ENCODE measurements at regions not wholly inside any gene's neighbourhood (a gene's known extent, or its start where the extent isn't known, plus 50 kb on each side); places are given as distances from the start of the nearest gene placed in this dataset.
"Not testable (repeated sequence)": the region's sequence is repeated elsewhere in the genome, so short reads cannot be mapped to it uniquely, and the experiment has no call there.

GRCh38 chr19:30804333-30804732 is 432.1 kb downstream of the ZNF536 start:
- not testable (repeated sequence) for DNase-seq

GRCh38 chr19:30802424-30803013 is 430.3 kb downstream of the ZNF536 start:
- no peak for DNase-seq

- no peak for DNase-seq
These were observed 427.9 kb downstream of the ZNF536 start for GRCh38 chr19:30799865-30800755.

- no peak for DNase-seq
These were observed 423.5 kb downstream of the ZNF536 start for GRCh38 chr19:30795727-30796126.

GRCh38 chr19:30792561-30793505 is 420.6 kb downstream of the ZNF536 start:
- no peak for DNase-seq

- DNase-seq: no peak
These were observed 418.9 kb downstream of the ZNF536 start for GRCh38 chr19:30791088-30791487.

- DNase-seq: no peak
These were observed 418.0 kb downstream of the ZNF536 start for GRCh38 chr19:30790056-30790680.

GRCh38 chr19:30788105-30788765 is 416.1 kb downstream of the ZNF536 start:
- DNase-seq: no peak

- no peak for DNase-seq
These were observed 413.4 kb downstream of the ZNF536 start for GRCh38 chr19:30785458-30786137.

- DNase-seq: no peak
These were observed 412.8 kb downstream of the ZNF536 start for GRCh38 chr19:30784850-30785457.

- no peak for DNase-seq
These were observed 411.8 kb downstream of the ZNF536 start for GRCh38 chr19:30783936-30784335.

GRCh38 chr19:30783212-30783611 is 411.0 kb downstream of the ZNF536 start:
- DNase-seq: no peak

GRCh38 chr19:30781519-30781918 is 409.3 kb downstream of the ZNF536 start:
- DNase-seq: no peak

- no peak for DNase-seq
These were observed 408.9 kb downstream of the ZNF536 start for GRCh38 chr19:30781047-30781446.

GRCh38 chr19:30780456-30780855 is 408.3 kb downstream of the ZNF536 start:
- no peak for DNase-seq

- DNase-seq: no peak
These were observed 407.8 kb downstream of the ZNF536 start for GRCh38 chr19:30780032-30780431.

- no peak for DNase-seq
These were observed 407.0 kb downstream of the ZNF536 start for GRCh38 chr19:30778961-30779715.

GRCh38 chr19:30778061-30778460 is 405.9 kb downstream of the ZNF536 start:
- no peak for DNase-seq

- no peak for DNase-seq
These were observed 403.8 kb downstream of the ZNF536 start for GRCh38 chr19:30775956-30776355.

- DNase-seq: no peak
These were observed 402.1 kb downstream of the ZNF536 start for GRCh38 chr19:30774252-30774766.

Data from NCI-H1436 treated with DMSO at 0.1 percent for 48 hours (cell line).